NCI-H146 treated with DMSO at 0.1 percent for 48 hours (cell line): ENCODE measurements at regions not wholly inside any gene's neighbourhood (a gene's known extent, or its start where the extent isn't known, plus 50 kb on each side); places are given as distances from the start of the nearest gene placed in this dataset.
A peak's percentile ranks its signal among the peaks of the same experiment; 100 is the strongest.

Experiments
- DNase-seq: peaks from one replicate; lab custom pipeline; 2025; ENCODE audit not compliant: unreplicated experiment; lab: John Stamatoyannopoulos, UW

GRCh38 chr18:28961669-28962228 lies 784.8 kb upstream of the CDH2 start:
- peak; percentile 86 for DNase-seq

- no peak for DNase-seq
Observed at GRCh38 chr18:28960146-28960545, 783.2 kb upstream of the CDH2 start.

GRCh38 chr18:28952339-28952738 lies 775.4 kb upstream of the CDH2 start:
- no peak for DNase-seq

GRCh38 chr18:28947900-28948299 lies 771.0 kb upstream of the CDH2 start:
- no peak for DNase-seq

- no peak for DNase-seq
Observed at GRCh38 chr18:28946471-28946870, 769.5 kb upstream of the CDH2 start.

GRCh38 chr18:28922936-28923335 lies 746.0 kb upstream of the CDH2 start:
- DNase-seq, result no peak

- no peak for DNase-seq
Observed at GRCh38 chr18:28916456-28916855, 739.5 kb upstream of the CDH2 start.

- DNase-seq, result no peak
Observed at GRCh38 chr18:28905509-28905908, 728.6 kb upstream of the CDH2 start.

- DNase-seq, result no peak
Observed at GRCh38 chr18:28904789-28905364, 727.9 kb upstream of the CDH2 start.

GRCh38 chr18:28903306-28903705 lies 726.4 kb upstream of the CDH2 start:
- DNase-seq, result no peak

GRCh38 chr18:28890791-28891190 lies 713.9 kb upstream of the CDH2 start:
- no peak for DNase-seq

- DNase-seq, result no peak
Observed at GRCh38 chr18:28884304-28884703, 707.4 kb upstream of the CDH2 start.

GRCh38 chr18:28880856-28881255 lies 703.9 kb upstream of the CDH2 start:
- no peak for DNase-seq

GRCh38 chr18:28875059-28875458 lies 698.1 kb upstream of the CDH2 start:
- no peak for DNase-seq

- no peak for DNase-seq
Observed at GRCh38 chr18:28863396-28863795, 686.5 kb upstream of the CDH2 start.

GRCh38 chr18:28858248-28858647 lies 681.3 kb upstream of the CDH2 start:
- DNase-seq, result no peak

GRCh38 chr18:28855989-28856388 lies 679.1 kb upstream of the CDH2 start:
- no peak for DNase-seq

- no peak for DNase-seq
Observed at GRCh38 chr18:28855524-28855923, 678.6 kb upstream of the CDH2 start.

- DNase-seq, result no peak
Observed at GRCh38 chr18:28854964-28855363, 678.0 kb upstream of the CDH2 start.

GRCh38 chr18:28846958-28847357 lies 670.0 kb upstream of the CDH2 start:
- no peak for DNase-seq

GRCh38 chr18:28837100-28837499 lies 660.2 kb upstream of the CDH2 start:
- no peak for DNase-seq

- DNase-seq, result no peak
Observed at GRCh38 chr18:28834889-28835288, 658.0 kb upstream of the CDH2 start.

- no peak for DNase-seq
Observed at GRCh38 chr18:28831908-28832307, 655.0 kb upstream of the CDH2 start.
